ENCODE measurements at regions not wholly inside any gene's neighbourhood (a gene's known extent, or its start where the extent isn't known, plus 50 kb on each side); places are given as distances from the start of the nearest gene placed in this dataset.

DNA sequence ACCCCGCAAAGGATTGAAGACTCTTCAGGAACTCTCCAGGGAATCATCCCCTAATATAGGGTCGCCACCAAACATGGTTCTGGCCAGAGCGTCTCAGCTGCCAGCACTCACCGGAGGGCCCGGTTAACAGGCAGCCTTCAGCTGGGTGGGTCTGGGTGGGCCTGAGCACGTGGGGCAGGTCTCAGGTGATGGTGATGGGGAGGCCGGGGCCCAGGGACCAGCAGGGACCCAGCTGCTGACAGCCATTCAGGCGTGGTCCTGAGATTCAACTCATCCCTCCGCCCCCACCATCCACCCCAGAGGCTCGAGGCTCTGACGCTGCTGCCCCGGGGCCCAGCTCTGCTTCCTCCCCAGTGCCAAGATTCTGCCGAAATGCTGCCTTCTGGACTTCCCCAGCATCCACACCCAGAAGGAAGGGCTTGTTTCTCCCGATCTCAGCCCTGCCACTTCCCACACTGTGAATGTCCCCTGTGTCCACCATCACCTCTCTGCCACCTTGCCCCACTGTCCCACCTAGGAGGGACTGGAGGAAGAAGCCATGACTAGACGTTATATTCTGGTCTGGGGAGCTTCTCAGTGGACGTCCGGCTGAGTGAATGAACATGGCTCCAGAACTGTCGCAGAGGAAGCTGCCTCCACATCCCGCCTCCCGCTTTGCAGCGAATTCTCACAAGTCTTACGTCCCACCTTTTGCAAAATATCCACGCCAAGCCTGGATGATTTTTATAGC lies 294.2 kb upstream of the SALL3 start:
- DNase-seq (ENCODE audit: low spot score), result no peak
- Histone ChIP-seq H3K4me3 (no peak overlapping the region), H3K27ac (no peak overlapping the region)
- no peak for TF ChIP-seq CTCF (IDR thresholded peaks at IDR 0.05)

GRCh38 chr18:78685980-78686530 lies 293.6 kb upstream of the SALL3 start:
- Histone ChIP-seq H3K27ac (no peak overlapping the region), H3K4me3 (no peak overlapping the region)
- no peak for DNase-seq (ENCODE audit: low spot score)
- no peak for TF ChIP-seq CTCF (IDR thresholded peaks at IDR 0.05)

DNA sequence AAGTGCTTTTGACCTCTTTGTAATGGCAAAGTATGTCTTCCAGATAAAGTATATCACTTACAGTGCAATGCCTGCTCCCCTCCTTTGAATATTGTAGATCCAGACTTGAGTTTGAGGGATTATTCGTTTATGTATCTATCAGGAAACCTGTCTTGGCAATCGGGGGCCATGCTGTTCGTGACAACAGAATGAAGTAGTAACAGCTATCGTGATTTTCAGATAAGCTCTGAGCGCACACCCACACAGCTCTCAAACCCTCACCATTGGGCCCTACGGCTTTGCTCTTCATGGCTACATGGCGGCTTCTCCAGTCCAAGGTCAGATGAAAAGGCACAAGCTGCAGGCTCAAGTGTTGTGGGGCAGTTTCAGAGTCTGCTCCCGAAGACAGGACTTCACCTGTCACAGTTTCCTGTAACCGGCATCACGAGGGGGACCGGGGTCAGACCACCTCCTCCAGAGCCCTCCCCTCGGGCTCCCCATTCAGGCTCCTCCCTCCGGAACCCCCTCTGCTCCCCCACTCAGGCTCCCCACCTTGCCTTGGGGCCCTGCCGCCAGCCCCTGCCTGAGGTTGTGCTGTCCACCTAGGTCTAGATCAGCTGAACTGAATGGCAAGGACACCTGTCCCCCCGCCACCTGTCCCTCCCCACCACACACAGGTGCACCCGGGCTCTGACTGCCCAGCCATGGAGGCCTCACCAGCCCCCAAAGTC lies 292.5 kb upstream of the SALL3 start:
- Histone ChIP-seq H3K27ac (no peak overlapping the region), H3K4me3 (no peak overlapping the region)
- DNase-seq (ENCODE audit: low spot score), result no peak
- no peak for TF ChIP-seq CTCF (IDR thresholded peaks at IDR 0.05)

DNA sequence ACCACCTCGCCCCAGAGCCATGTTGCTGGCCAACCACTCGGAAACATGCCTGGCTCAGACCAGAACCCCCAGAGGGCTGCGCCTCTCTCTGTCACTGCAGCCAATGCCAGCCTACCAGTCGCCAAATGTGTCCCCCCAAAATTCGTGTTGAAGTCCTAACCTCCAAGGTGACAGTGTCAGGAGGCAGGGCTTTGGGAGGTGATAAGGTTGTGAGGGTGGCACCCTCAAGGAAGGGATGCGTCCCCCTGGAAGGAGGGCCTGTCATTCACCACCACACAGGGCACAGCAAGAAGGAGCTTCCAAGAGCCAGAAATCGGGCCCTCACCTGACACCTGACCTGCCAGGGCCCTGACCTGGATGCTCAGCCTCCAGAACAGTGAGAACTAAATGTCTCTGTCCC lies 291.9 kb upstream of the SALL3 start:
- no peak for DNase-seq (ENCODE audit: low spot score)

DNA sequence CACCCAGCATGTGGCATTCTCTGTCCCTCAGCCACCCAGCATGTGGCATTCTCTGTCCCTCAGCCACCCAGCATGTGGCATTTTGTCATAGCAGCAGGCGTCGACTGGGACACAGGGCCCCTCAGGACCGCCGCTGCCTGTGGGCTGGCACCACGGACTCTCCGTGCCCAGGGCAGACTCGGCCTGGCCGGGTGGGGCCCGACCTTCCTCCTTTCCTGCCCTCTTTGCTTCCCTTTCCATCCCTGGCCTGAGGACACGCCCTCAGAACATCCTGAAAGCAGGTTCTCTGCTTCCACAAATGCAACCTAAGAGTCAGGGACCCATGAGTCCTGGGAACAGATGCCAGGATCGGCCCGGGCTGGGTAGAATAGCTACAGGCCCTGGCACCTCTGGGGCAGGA lies 291.4 kb upstream of the SALL3 start:
- no peak for TF ChIP-seq CTCF (IDR thresholded peaks at IDR 0.05)

More for the DNA sequence above, 291.9 kb upstream of the SALL3 start:
- no peak overlapping the region for H3K4me3 ChIP-seq
- H3K27ac ChIP-seq, result no peak overlapping the region
- TF ChIP-seq CTCF (IDR thresholded peaks at IDR 0.05), result no peak

DNA sequence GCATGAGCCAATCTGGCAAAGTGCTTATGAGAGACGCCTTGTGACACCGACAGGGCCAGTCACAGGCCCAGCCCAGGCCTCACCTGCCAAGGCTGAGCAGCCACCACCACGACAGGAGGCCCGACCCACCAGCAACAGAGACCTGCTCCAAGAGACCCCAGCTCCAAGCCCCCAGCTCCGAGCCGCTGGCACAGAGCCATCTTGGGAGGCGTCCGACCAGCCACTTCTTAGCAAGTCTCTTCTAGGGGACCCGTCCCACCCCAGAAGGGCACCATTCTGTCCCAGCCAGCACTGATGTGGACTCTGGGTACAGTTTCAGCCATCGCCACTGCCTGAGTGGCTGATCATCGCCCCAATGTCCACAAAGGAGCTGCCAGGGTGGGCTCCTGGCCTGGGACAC lies 290.7 kb upstream of the SALL3 start:
- Histone ChIP-seq H3K4me3 (no peak overlapping the region), H3K27ac (no peak overlapping the region)
- TF ChIP-seq CTCF (IDR thresholded peaks at IDR 0.05), result no peak
- no peak for DNase-seq (ENCODE audit: low spot score)

More for the DNA sequence above, 291.4 kb upstream of the SALL3 start:
- no peak for DNase-seq (ENCODE audit: low spot score)
- Histone ChIP-seq H3K27ac (no peak overlapping the region), H3K4me3 (no peak overlapping the region)

All from coronary artery (tissue), 2 donors.